Right lobe of liver (tissue), 6 donors: ENCODE measurements at regions not wholly inside any gene's neighbourhood (a gene's known extent, or its start where the extent isn't known, plus 50 kb on each side); places are given as distances from the start of the nearest gene placed in this dataset.
"Not testable (repeated sequence)": the region's sequence is repeated elsewhere in the genome, so short reads cannot be mapped to it uniquely, and the experiment has no call there.

Experiments
- ATAC-seq, 4 donors: fragments of 200-7000 bp; cut with Tn5 transposase; one replicate each; pipeline ENCODE4 v1.9.1; 2020; ENCODE audit warnings: mild to moderate bottlenecking in 4 of 4, moderate library complexity in 4 of 4
- DNase-seq, 3 donors: peaks; one replicate each; pipeline ENCODE4 v3.0.0-alpha.2; 2020
- H3K27ac ChIP-seq, 3 donors: fragments of 200-600 bp; one replicate each; pipeline ENCODE4 v1.8.0; 2022
- H3K27me3 ChIP-seq, 2 donors: fragments of 200-600 bp; one replicate each; pipeline ENCODE4 v1.8.0; 2022
- H3K36me3 ChIP-seq, 4 donors: fragments of 200-600 bp; sonication (generic) in 1 of 4; one replicate each; pipeline versions ENCODE4 v1.5.1 to v1.8.0; 2017 to 2022; ENCODE audit warnings: control low read depth in 1 of 4
- H3K4me1 ChIP-seq, 4 donors: fragments of 200-600 bp; sonication (generic) in 1 of 4; one replicate each; pipeline versions ENCODE4 v1.5.1 to v1.8.0; 2017 to 2022; ENCODE audit warnings: control low read depth in 1 of 4
- H3K4me3 ChIP-seq, 3 donors: fragments of 200-600 bp; one replicate each; pipeline ENCODE4 v1.8.0; 2022
- H3K9me3 ChIP-seq, 4 donors: fragments of 200-600 bp; sonication (generic) in 1 of 4; one replicate each; pipeline versions ENCODE4 v1.5.1 to v1.8.0; 2017 to 2022; ENCODE audit warnings: control low read depth in 1 of 4
- CTCF ChIP-seq, 4 donors: fragments of 200-600 bp in 3 of 4; fragments of 450-650 bp in 1 of 4; IDR thresholded peaks; one replicate each; pipeline versions ENCODE4 v1.5.1 to v1.8.0; 2016 to 2022; ENCODE audit warnings: antibody characterized with exemption in 4 of 4, mild to moderate bottlenecking in 2 of 4
- POLR2A ChIP-seq: fragments of 450-650 bp; IDR thresholded peaks from one replicate; pipeline ENCODE4 v1.6.1; 2017; ENCODE audit warnings: antibody characterized with exemption, mild to moderate bottlenecking
- WGBS: methylation state at CpG from one replicate; pipeline ENCODE4 v1.1.6; 2018; ENCODE audit warnings: low coverage, low lambda C conversion rate; ENCODE audit not compliant: insufficient coverage; ENCODE audit errors: missing lambda C conversion rate; 5-methylcytosine and 5-hydroxymethylcytosine counted together
- intact Hi-C, 2 donors: fragments of 100-400 bp; cut with DNase I; formaldehyde crosslinking; loops; one replicate each; pipeline versions ENCODE4 v1.11.2 to v1.14.1; 2022
- donor health status: DM: no; HTN: yes; CAD: no.
- donor health status: DM: no; HTN: no; CAD: no.
- donor health status: DM: no; HTN: no; CAD: no.
- donor health status: DM: no; HTN: yes; CAD: no.
- donor health status: DM: no; HTN: yes; CAD: no.

- H3K4me3 ChIP-seq: no peak overlapping the region
- no peaks in the 10 kb centered on the region for H3K4me1 ChIP-seq
- no peaks in the 10 kb centered on the region for H3K36me3 ChIP-seq
- intact Hi-C loops: no loop called here
- DNase-seq (no peak), ATAC-seq (no peak)
- WGBS: 92% methylated on average over 4 of the region's 4 CpGs
- H3K9me3 ChIP-seq: no peaks in the 10 kb centered on the region
- no peak overlapping the region for H3K27ac ChIP-seq
- H3K27me3 ChIP-seq: no peaks in the 10 kb centered on the region
- TF ChIP-seq POLR2A (no peak), CTCF (IDR thresholded peaks at IDR 0.05) (no peak)
Observed at GRCh38 chr1:214141486-214141885, 139.5 kb upstream of the SMYD2 start.

- WGBS: 75% methylated on average over 17 of the region's 17 CpGs
- Histone ChIP-seq H3K36me3 (no peaks in the 10 kb centered on the region), H3K27ac (no peak overlapping the region), H3K4me1 (no peaks in the 10 kb centered on the region), H3K4me3 (no peak overlapping the region), H3K27me3 (no peaks in the 10 kb centered on the region), H3K9me3 (no peaks in the 10 kb centered on the region)
- intact Hi-C loops: no loop called here
- no peak for ATAC-seq
- no peak for TF ChIP-seq POLR2A
- no peak for TF ChIP-seq CTCF (IDR thresholded peaks at IDR 0.05)
- no peak for DNase-seq
Observed at GRCh38 chr1:214143006-214143992, 137.7 kb upstream of the SMYD2 start.

- WGBS: 79% methylated on average over 2 of the region's 2 CpGs
- H3K4me1 ChIP-seq, ATAC-seq, H3K27ac ChIP-seq, H3K4me3 ChIP-seq, H3K36me3 ChIP-seq, DNase-seq, H3K9me3 ChIP-seq, H3K27me3 ChIP-seq, intact Hi-C loops: not testable (repeated sequence)
Observed at GRCh38 chr1:214144521-214144920, 136.4 kb upstream of the SMYD2 start.

GRCh38 chr1:214146523-214146922, 134.4 kb upstream of the SMYD2 start:
- DNase-seq (no peak), ATAC-seq (peak in 1 of 4 donors; percentile 92)
- H3K4me3 ChIP-seq: no peak overlapping the region
- TF ChIP-seq CTCF (IDR thresholded peaks at IDR 0.05) (no peak), POLR2A (no peak)
- H3K27me3 ChIP-seq: no peaks in the 10 kb centered on the region
- H3K36me3 ChIP-seq: no peaks in the 10 kb centered on the region
- intact Hi-C loops: no loop called here
- 83% methylated on average over 2 of the region's 4 CpGs for WGBS
- H3K27ac ChIP-seq: no peak overlapping the region
- no peaks in the 10 kb centered on the region for H3K4me1 ChIP-seq
- H3K9me3 ChIP-seq: no peaks in the 10 kb centered on the region

- Histone ChIP-seq H3K4me1 (no peaks in the 10 kb centered on the region), H3K36me3 (no peaks in the 10 kb centered on the region), H3K27ac (no peak overlapping the region), H3K9me3 (no peaks in the 10 kb centered on the region), H3K4me3 (no peak overlapping the region), H3K27me3 (no peaks in the 10 kb centered on the region)
- 49% methylated on average over 5 of the region's 6 CpGs for WGBS
- intact Hi-C loops: no loop called here
- ATAC-seq: peak in 2 of 4 donors; percentile 30 to 53
- TF ChIP-seq CTCF (IDR thresholded peaks at IDR 0.05) (no peak), POLR2A (no peak)
- no peak for DNase-seq
Observed at GRCh38 chr1:214154596-214155292, 126.2 kb upstream of the SMYD2 start.
